IMR-90 (cell line): ENCODE measurements at regions not wholly inside any gene's neighbourhood (a gene's known extent, or its start where the extent isn't known, plus 50 kb on each side); places are given as distances from the start of the nearest gene placed in this dataset.

ENCODE experiments used
- ATAC-seq: fragments of 200-7000 bp; cut with Tn5 transposase; 2 replicates; pipeline ENCODE4 v1.9.1; 2020; ENCODE audit warnings: low read depth, mild to moderate bottlenecking, moderate library complexity
- BruUV-seq: library from RNA; stranded (reverse); fragments of 400-500 nt; replicated peaks from 2 replicates; lab custom pipeline; 2021; lab: Mats Ljungman, UMichigan
- CTCF ChIA-PET: fragments of 300-600 bp; formaldehyde crosslinking; extraction: SDS; loops from one replicate; lab custom pipeline; 2021; ENCODE audit warnings: antibody characterized with exemption; lab: Yijun Ruan, JAX
- POLR2A ChIA-PET: fragments of 300-600 bp; sonication (Branson Sonifier 250); formaldehyde crosslinking; loops from one replicate; lab custom pipeline; 2022; ENCODE audit warnings: antibody characterized with exemption; ENCODE audit not compliant: unreplicated experiment; lab: Charles Lee
- DNase-seq: peaks from one replicate; pipeline ENCODE4 v3.0.0; 2013
- H2AFZ ChIP-seq: replicated peaks from 2 replicates; pipeline ENCODE3; 2013; ENCODE audit warnings: low read length, mild to moderate bottlenecking; ENCODE audit not compliant: poor library complexity
- H2AK5ac ChIP-seq: 2 replicates; pipeline ENCODE4 v1.6.1; 2013; ENCODE audit warnings: low read depth, low read length, inconsistent platforms
- H2AK9ac ChIP-seq: replicated peaks from 2 replicates; pipeline ENCODE3; 2013; ENCODE audit warnings: mild to moderate bottlenecking, low read depth, low read length, moderate library complexity; ENCODE audit not compliant: poor library complexity
- H2BK120ac ChIP-seq: 2 replicates; pipeline ENCODE4 v1.6.1; 2013; ENCODE audit warnings: low read depth, low read length, inconsistent platforms
- H2BK15ac ChIP-seq: 3 replicates; pipeline ENCODE4 v1.6.1; 2013; ENCODE audit warnings: low read depth, low read length, inconsistent platforms
- H2BK20ac ChIP-seq: 2 replicates; pipeline ENCODE4 v1.6.1; 2013; ENCODE audit warnings: low read depth, mild to moderate bottlenecking, inconsistent platforms, low read length, moderate library complexity
- H2BK5ac ChIP-seq: 2 replicates; pipeline ENCODE4 v1.6.1; 2013; ENCODE audit warnings: mild to moderate bottlenecking, low read depth, low read length, inconsistent platforms; ENCODE audit not compliant: poor library complexity, severe bottlenecking
- H3K14ac ChIP-seq: replicated peaks from 2 replicates; pipeline ENCODE4 v1.6.1; 2013; ENCODE audit warnings: low read depth, low read length, inconsistent platforms
- H3K18ac ChIP-seq: 2 replicates; pipeline ENCODE4 v1.6.1; 2013; ENCODE audit warnings: low read depth, low read length, control low read depth
- H3K23ac ChIP-seq: 2 replicates; pipeline ENCODE4 v1.6.1; 2013; ENCODE audit warnings: low read depth, low read length, inconsistent platforms
- H3K27ac ChIP-seq: 2 replicates; pipeline ENCODE4 v1.5.1; 2013; ENCODE audit warnings: mild to moderate bottlenecking, control low read depth, low read length; ENCODE audit not compliant: insufficient read depth
- H3K27me3 ChIP-seq: 2 replicates; pipeline ENCODE4 v1.6.1; 2013; ENCODE audit warnings: low read length; ENCODE audit not compliant: control insufficient read depth, insufficient read depth
- H3K36me3 ChIP-seq: 2 replicates; pipeline ENCODE4 v1.6.1; 2013; ENCODE audit warnings: low read length, mixed read lengths; ENCODE audit not compliant: control insufficient read depth, insufficient read depth
- H3K4ac ChIP-seq: 2 replicates; pipeline ENCODE4 v1.6.1; 2013; ENCODE audit warnings: low read depth, low read length, inconsistent platforms
- H3K4me1 ChIP-seq: 2 replicates; pipeline ENCODE4 v1.6.1; 2013; ENCODE audit warnings: low read length, mixed read lengths; ENCODE audit not compliant: control insufficient read depth, insufficient read depth
- H3K4me2 ChIP-seq: 2 replicates; pipeline ENCODE4 v1.6.1; 2013; ENCODE audit warnings: low read depth, mild to moderate bottlenecking, control low read depth, low read length, moderate library complexity
- H3K4me3 ChIP-seq: 2 replicates; pipeline ENCODE4 v1.5.1; 2013; ENCODE audit warnings: low read depth, mild to moderate bottlenecking, control low read depth, low read length, moderate library complexity; ENCODE audit not compliant: insufficient read depth
- H3K56ac ChIP-seq: 2 replicates; pipeline ENCODE4 v1.6.1; 2013; ENCODE audit warnings: low read length, inconsistent platforms; ENCODE audit not compliant: insufficient read depth; ENCODE audit errors: extremely low read depth
- H3K79me1 ChIP-seq, 2 experiments: 2 replicates each; pipeline ENCODE4 v1.6.1; 2013; ENCODE audit warnings: low read length in 2 of 2, inconsistent platforms in 1 of 2, low read depth in 1 of 2
- H3K9ac ChIP-seq: 2 replicates; pipeline ENCODE4 v1.6.1; 2013; ENCODE audit warnings: low read depth, low read length, control low read depth
- H3K9me1 ChIP-seq: 2 replicates; pipeline ENCODE4 v1.6.1; 2013; ENCODE audit warnings: low read length, inconsistent platforms; ENCODE audit not compliant: insufficient read depth
- H3K9me3 ChIP-seq: 2 replicates; pipeline ENCODE4 v1.6.1; 2013; ENCODE audit warnings: low read length; ENCODE audit not compliant: control insufficient read depth, insufficient read depth
- H4K20me1 ChIP-seq: 2 replicates; pipeline ENCODE4 v1.6.1; 2013; ENCODE audit warnings: low read length, inconsistent platforms; ENCODE audit not compliant: insufficient read depth
- H4K5ac ChIP-seq: 2 replicates; pipeline ENCODE4 v1.6.1; 2013; ENCODE audit warnings: mild to moderate bottlenecking, low read depth, low read length, control low read depth
- H4K8ac ChIP-seq, 2 experiments: 2 replicates each; pipeline ENCODE4 v1.6.1; 2013; ENCODE audit warnings: low read depth in 2 of 2, low read length in 2 of 2, control low read depth in 1 of 2, inconsistent platforms in 1 of 2
- H4K91ac ChIP-seq: 2 replicates; pipeline ENCODE4 v1.6.1; 2013; ENCODE audit warnings: low read depth, low read length, inconsistent platforms; ENCODE audit not compliant: insufficient read depth
- BHLHE40 ChIP-seq: fragments of 150-350 bp; IDR thresholded peaks from 2 replicates; pipeline ENCODE4 v1.6.1; 2016; ENCODE audit warnings: mild to moderate bottlenecking, low read depth, low read length
- CHD1 ChIP-seq: IDR thresholded peaks from 2 replicates; pipeline ENCODE4 v1.6.1; 2012; ENCODE audit warnings: low read depth, low read length, improper control_type of control experiment
- ELK1 ChIP-seq: fragments of 150-350 bp; IDR thresholded peaks from 2 replicates; pipeline ENCODE4 v1.6.1; 2016; ENCODE audit warnings: low read depth, mild to moderate bottlenecking, low read length, moderate library complexity, borderline replicate concordance
- FOS ChIP-seq: fragments of 150-350 bp; IDR thresholded peaks from 2 replicates; pipeline ENCODE4 v1.6.1; 2016; ENCODE audit warnings: low read depth, low read length
- MAFK ChIP-seq: IDR thresholded peaks from 2 replicates; pipeline ENCODE4 v1.6.1; 2012; ENCODE audit warnings: low read depth, low read length, improper control_type of control experiment
- MAZ ChIP-seq: IDR thresholded peaks from 2 replicates; pipeline ENCODE4 v1.6.1; 2012; ENCODE audit warnings: low read depth, mild to moderate bottlenecking, low read length, improper control_type of control experiment, moderate library complexity, borderline replicate concordance
- MXI1 ChIP-seq: IDR thresholded peaks from 2 replicates; pipeline ENCODE4 v1.6.1; 2012; ENCODE audit warnings: low read depth, mild to moderate bottlenecking, low read length, moderate library complexity, borderline replicate concordance
- NFE2L2 ChIP-seq: fragments of 150-350 bp; IDR thresholded peaks from 2 replicates; pipeline ENCODE4 v1.6.1; 2016; ENCODE audit warnings: low read depth, mild to moderate bottlenecking, low read length
- RAD21 ChIP-seq: IDR thresholded peaks from 2 replicates; pipeline ENCODE4 v1.6.1; 2012; ENCODE audit warnings: low read length, improper control_type of control experiment
- RCOR1 ChIP-seq: IDR thresholded peaks from 2 replicates; pipeline ENCODE4 v1.6.1; 2012; ENCODE audit warnings: mild to moderate bottlenecking, low read length, improper control_type of control experiment; ENCODE audit not compliant: insufficient replicate concordance
- SMC3 ChIP-seq: fragments of 150-350 bp; IDR thresholded peaks from 2 replicates; pipeline ENCODE4 v1.6.1; 2016; ENCODE audit warnings: low read depth, mild to moderate bottlenecking, antibody characterized with exemption, low read length, moderate library complexity
- USF2 ChIP-seq: fragments of 150-350 bp; IDR thresholded peaks from 2 replicates; pipeline ENCODE4 v1.6.1; 2017; ENCODE audit warnings: mild to moderate bottlenecking, antibody characterized with exemption, low read length, low read depth
- WGBS, 2 experiments: methylation state at CpG; one replicate each; pipeline versions ENCODE4 v1.1.5 to v1.1.7; 2013; ENCODE audit warnings: missing lambda C conversion rate in 2 of 2; ENCODE audit not compliant: insufficient read length in 1 of 2; ENCODE audit errors: extremely low coverage in 2 of 2; 5-methylcytosine and 5-hydroxymethylcytosine counted together
- dilution Hi-C: fragments of 300-500 bp; cut with HindIII; formaldehyde crosslinking; loops from one replicate; pipeline ENCODE4 v1.14.3; 2018; ENCODE audit warnings: low sequenced_read_pairs; ENCODE audit not compliant: unreplicated experiment
- in situ Hi-C: fragments of 300-500 bp; cut with MboI; formaldehyde crosslinking; loops from 3 replicates; pipeline ENCODE4 v1.14.3; 2019; ENCODE audit warnings: low sequenced_read_pairs, inconsistent platforms, mixed read lengths
- intact Hi-C: fragments of 100-400 bp; cut with micrococcal nuclease; formaldehyde crosslinking; loops from 2 replicates; pipeline ENCODE4 v1.10.0; 2022

GRCh38 chr9:126023962-126024361 is 276.8 kb downstream of the PBX3 start:
- H3K9me1 ChIP-seq, result no peaks in the 10 kb centered on the region; the same call in 1 of the 2 replicates
- BruUV-seq, result no TSS peak
- ATAC-seq (no peak), DNase-seq (no peak)
- H4K91ac ChIP-seq, result no peak overlapping the region
- no peak overlapping the region for H4K8ac ChIP-seq
- no peak overlapping the region for H3K4me3 ChIP-seq
- no peak overlapping the region for H3K56ac ChIP-seq
- intact Hi-C loops (no loop called here), dilution Hi-C loops (no loop called here), in situ Hi-C loops (no loop called here)
- 91% methylated on average over 13 of the region's 15 CpGs; no CpG with 5 or more reads in 1 of the 2 experiments for WGBS, 2 experiments
- no peak overlapping the region for H2BK20ac ChIP-seq
- H2BK5ac ChIP-seq, result no peak overlapping the region
- no peak overlapping the region for H4K5ac ChIP-seq
- no peak overlapping the region for H2AK5ac ChIP-seq
- no peak overlapping the region for H3K23ac ChIP-seq
- H3K9me3 ChIP-seq, result peaks cover 3% of the 10 kb centered on the region; the same call in 1 of the 2 replicates
- no peaks in the 10 kb centered on the region for H3K79me1 ChIP-seq
- H2AK9ac ChIP-seq, result peak overlapping the region; percentile 50
- H3K36me3 ChIP-seq, result no peaks in the 10 kb centered on the region
- H3K9ac ChIP-seq, result no peak overlapping the region
- H2BK15ac ChIP-seq, result no peak overlapping the region
- no peak overlapping the region for H2AFZ ChIP-seq
- no peak overlapping the region for H2BK120ac ChIP-seq
- H3K4ac ChIP-seq, result no peak overlapping the region
- no peak overlapping the region for H3K18ac ChIP-seq
- no peak overlapping the region for H3K4me2 ChIP-seq
- CTCF ChIA-PET, result no interaction called here
- no peak overlapping the region for H3K14ac ChIP-seq
- no peak overlapping the region for H3K27ac ChIP-seq
- H4K20me1 ChIP-seq, result no peaks in the 10 kb centered on the region
- POLR2A ChIA-PET, result no interaction called here
- no peaks in the 10 kb centered on the region for H3K4me1 ChIP-seq
- peaks cover 9% of the 10 kb centered on the region for H3K27me3 ChIP-seq
- no peak for TF ChIP-seq MAZ
- no peak for TF ChIP-seq RCOR1
- TF ChIP-seq ELK1, result no peak
- no peak for TF ChIP-seq BHLHE40
- TF ChIP-seq MAFK, result no peak
- no peak for TF ChIP-seq NFE2L2
- TF ChIP-seq CHD1, result no peak
- no peak for TF ChIP-seq USF2
- TF ChIP-seq RAD21, result no peak
- no peak for TF ChIP-seq MXI1
- no peak for TF ChIP-seq FOS
- TF ChIP-seq SMC3, result no peak
